ENCODE measurements at regions not wholly inside any gene's neighbourhood (a gene's known extent, or its start where the extent isn't known, plus 50 kb on each side); places are given as distances from the start of the nearest gene placed in this dataset.

- no peak for DNase-seq (ENCODE audit: low read depth in 1 of 2, low spot score in 1 of 2)
- no peak overlapping the region for H3K4me3 ChIP-seq (replicated peaks; ENCODE audit: insufficient read depth, low read length)
- H3K27me3 ChIP-seq (ENCODE audit: insufficient read depth, poor library complexity, severe bottlenecking) = no peaks in the 10 kb centered on the region
- TF ChIP-seq GABPA (IDR thresholded peaks at IDR 0.05; ENCODE audit: low read depth) (no peak), POLR2AphosphoS5 (IDR thresholded peaks at IDR 0.05; ENCODE audit: low read depth) (no peak), SPI1 (IDR thresholded peaks at IDR 0.05; ENCODE audit: borderline replicate concordance, low read depth) (no peak), CTCF (IDR thresholded peaks at IDR 0.05; ENCODE audit: insufficient read depth, low read length) (no peak), REST (IDR thresholded peaks at IDR 0.05; ENCODE audit: insufficient replicate concordance, low read depth) (no peak)
- H3K27ac ChIP-seq (replicated peaks) = no peak overlapping the region
These were observed 222.1 kb upstream of the JADE1 start for GRCh38 chr4:128587382-128587781.

GRCh38 chr4:128583753-128584712, 225.5 kb upstream of the JADE1 start:
- Histone ChIP-seq H3K27ac (replicated peaks) (no peak overlapping the region), H3K4me3 (replicated peaks; ENCODE audit: insufficient read depth, low read length) (no peak overlapping the region), H3K27me3 (ENCODE audit: insufficient read depth, poor library complexity, severe bottlenecking) (no peaks in the 10 kb centered on the region)
- no peak for TF ChIP-seq REST (IDR thresholded peaks at IDR 0.05; ENCODE audit: insufficient replicate concordance, low read depth)
- no peak for TF ChIP-seq GABPA (IDR thresholded peaks at IDR 0.05; ENCODE audit: low read depth)
- no peak for TF ChIP-seq SPI1 (IDR thresholded peaks at IDR 0.05; ENCODE audit: borderline replicate concordance, low read depth)
- no peak for TF ChIP-seq POLR2AphosphoS5 (IDR thresholded peaks at IDR 0.05; ENCODE audit: low read depth)
- TF ChIP-seq CTCF (IDR thresholded peaks at IDR 0.05; ENCODE audit: insufficient read depth, low read length) = no peak
- DNase-seq (ENCODE audit: low read depth in 1 of 2, low spot score in 1 of 2) = no peak

GRCh38 chr4:128582427-128582870, 227.1 kb upstream of the JADE1 start:
- no peak overlapping the region for H3K4me3 ChIP-seq (replicated peaks; ENCODE audit: insufficient read depth, low read length)
- DNase-seq (ENCODE audit: low read depth in 1 of 2, low spot score in 1 of 2) = no peak
- no peaks in the 10 kb centered on the region for H3K27me3 ChIP-seq (ENCODE audit: insufficient read depth, poor library complexity, severe bottlenecking)
- H3K27ac ChIP-seq (replicated peaks) = no peak overlapping the region
- TF ChIP-seq REST (IDR thresholded peaks at IDR 0.05; ENCODE audit: insufficient replicate concordance, low read depth) = no peak
- no peak for TF ChIP-seq GABPA (IDR thresholded peaks at IDR 0.05; ENCODE audit: low read depth)
- TF ChIP-seq POLR2AphosphoS5 (IDR thresholded peaks at IDR 0.05; ENCODE audit: low read depth) = no peak
- no peak for TF ChIP-seq SPI1 (IDR thresholded peaks at IDR 0.05; ENCODE audit: borderline replicate concordance, low read depth)
- TF ChIP-seq CTCF (IDR thresholded peaks at IDR 0.05; ENCODE audit: insufficient read depth, low read length) = no peak
